Spleen (tissue), 7 donors: ENCODE measurements at regions not wholly inside any gene's neighbourhood (a gene's known extent, or its start where the extent isn't known, plus 50 kb on each side); places are given as distances from the start of the nearest gene placed in this dataset.
"Not testable (repeated sequence)": the region's sequence is repeated elsewhere in the genome, so short reads cannot be mapped to it uniquely, and the experiment has no call there.

Source experiments
- POLR2AphosphoS5 ChIP-seq, 3 donors: sonication (generic); formaldehyde crosslinking; IDR thresholded peaks; one replicate each; pipeline ENCODE4 v1.5.1; 2017; ENCODE audit warnings: antibody characterized with exemption in 3 of 3
- TF ChIP-seq, protein P1 (sequence below), 11 experiments: fragments of 200-600 bp in 7 of 11; fragments of 450-650 bp in 4 of 11; sonication (generic) in 4 of 11; IDR thresholded peaks in 8 of 11; conservative IDR thresholded peaks in 3 of 11; 1 replicate in 7 of 11; 2 replicates in 4 of 11; pipeline versions ENCODE4 v1.4.0 to v1.8.0; 2016 to 2021; ENCODE audit warnings: antibody characterized with exemption in 11 of 11, inconsistent platforms in 4 of 11, mild to moderate bottlenecking in 1 of 11
- donor health status: DM: no; HTN: no; CAD: no; lungs with moderate emphysema.
- donor health status: DM: no; HTN: no; CAD: no.
- donor health status: DM: no; HTN: no; CAD: no.

- TF ChIP-seq POLR2AphosphoS5 (IDR thresholded peaks at IDR 0.05): not testable (repeated sequence)
- TF ChIP-seq, protein P1, sequence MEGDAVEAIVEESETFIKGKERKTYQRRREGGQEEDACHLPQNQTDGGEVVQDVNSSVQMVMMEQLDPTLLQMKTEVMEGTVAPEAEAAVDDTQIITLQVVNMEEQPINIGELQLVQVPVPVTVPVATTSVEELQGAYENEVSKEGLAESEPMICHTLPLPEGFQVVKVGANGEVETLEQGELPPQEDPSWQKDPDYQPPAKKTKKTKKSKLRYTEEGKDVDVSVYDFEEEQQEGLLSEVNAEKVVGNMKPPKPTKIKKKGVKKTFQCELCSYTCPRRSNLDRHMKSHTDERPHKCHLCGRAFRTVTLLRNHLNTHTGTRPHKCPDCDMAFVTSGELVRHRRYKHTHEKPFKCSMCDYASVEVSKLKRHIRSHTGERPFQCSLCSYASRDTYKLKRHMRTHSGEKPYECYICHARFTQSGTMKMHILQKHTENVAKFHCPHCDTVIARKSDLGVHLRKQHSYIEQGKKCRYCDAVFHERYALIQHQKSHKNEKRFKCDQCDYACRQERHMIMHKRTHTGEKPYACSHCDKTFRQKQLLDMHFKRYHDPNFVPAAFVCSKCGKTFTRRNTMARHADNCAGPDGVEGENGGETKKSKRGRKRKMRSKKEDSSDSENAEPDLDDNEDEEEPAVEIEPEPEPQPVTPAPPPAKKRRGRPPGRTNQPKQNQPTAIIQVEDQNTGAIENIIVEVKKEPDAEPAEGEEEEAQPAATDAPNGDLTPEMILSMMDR (IDR thresholded peaks at IDR 0.05 in 8 of 11, conservative IDR thresholded peaks at IDR 0.05 in 3 of 11): not testable (repeated sequence)
Measured at GRCh38 chr9:40111571-40111970, 756.1 kb downstream of the SPATA31A1 start.
